ENCODE measurements at regions not wholly inside any gene's neighbourhood (a gene's known extent, or its start where the extent isn't known, plus 50 kb on each side); places are given as distances from the start of the nearest gene placed in this dataset.

DNA sequence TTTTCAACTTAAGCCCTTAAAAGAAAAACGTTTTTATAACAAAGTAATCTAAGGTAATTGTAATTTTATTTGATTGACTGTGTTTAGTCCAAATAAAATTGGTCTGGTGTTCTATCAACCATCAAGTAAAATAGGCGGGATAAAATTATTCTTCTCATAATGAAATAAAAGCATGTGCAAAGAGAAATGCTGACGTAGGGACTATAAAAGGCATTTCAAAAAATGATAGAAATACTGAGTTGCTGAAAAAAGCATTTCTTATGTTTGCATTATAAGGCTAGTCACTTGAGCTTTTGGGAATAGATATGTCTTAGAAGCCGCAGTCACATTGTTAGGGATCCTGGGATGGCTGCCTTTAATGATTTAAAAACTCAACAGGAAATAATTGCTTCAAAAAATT is 608.0 kb upstream of the JAG1 start:
- no peak for ATAC-seq
- DNase-seq: no peak
- Histone ChIP-seq H3K27me3 (no peaks in the 10 kb centered on the region), H3K4me3 (no peak overlapping the region), H3K36me3 (no peaks in the 10 kb centered on the region), H3K9me3 (no peaks in the 10 kb centered on the region), H3K27ac (no peak overlapping the region), H3K4me1 (no peaks in the 10 kb centered on the region)
- intact Hi-C loops (cut with DNase I): no loop called here
- TF ChIP-seq, protein P1, sequence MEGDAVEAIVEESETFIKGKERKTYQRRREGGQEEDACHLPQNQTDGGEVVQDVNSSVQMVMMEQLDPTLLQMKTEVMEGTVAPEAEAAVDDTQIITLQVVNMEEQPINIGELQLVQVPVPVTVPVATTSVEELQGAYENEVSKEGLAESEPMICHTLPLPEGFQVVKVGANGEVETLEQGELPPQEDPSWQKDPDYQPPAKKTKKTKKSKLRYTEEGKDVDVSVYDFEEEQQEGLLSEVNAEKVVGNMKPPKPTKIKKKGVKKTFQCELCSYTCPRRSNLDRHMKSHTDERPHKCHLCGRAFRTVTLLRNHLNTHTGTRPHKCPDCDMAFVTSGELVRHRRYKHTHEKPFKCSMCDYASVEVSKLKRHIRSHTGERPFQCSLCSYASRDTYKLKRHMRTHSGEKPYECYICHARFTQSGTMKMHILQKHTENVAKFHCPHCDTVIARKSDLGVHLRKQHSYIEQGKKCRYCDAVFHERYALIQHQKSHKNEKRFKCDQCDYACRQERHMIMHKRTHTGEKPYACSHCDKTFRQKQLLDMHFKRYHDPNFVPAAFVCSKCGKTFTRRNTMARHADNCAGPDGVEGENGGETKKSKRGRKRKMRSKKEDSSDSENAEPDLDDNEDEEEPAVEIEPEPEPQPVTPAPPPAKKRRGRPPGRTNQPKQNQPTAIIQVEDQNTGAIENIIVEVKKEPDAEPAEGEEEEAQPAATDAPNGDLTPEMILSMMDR (IDR thresholded peaks at IDR 0.05): no peak

GRCh38 chr20:11287126-11287525 is 613.3 kb upstream of the JAG1 start:
- TF ChIP-seq, protein P1 (IDR thresholded peaks at IDR 0.05): no peak
- Histone ChIP-seq H3K4me3 (no peak overlapping the region), H3K27ac (no peak overlapping the region), H3K36me3 (no peaks in the 10 kb centered on the region), H3K27me3 (no peaks in the 10 kb centered on the region), H3K9me3 (no peaks in the 10 kb centered on the region), H3K4me1 (no peaks in the 10 kb centered on the region)
- ATAC-seq (no peak), DNase-seq (no peak)
- intact Hi-C loops (cut with DNase I): no loop called here

GRCh38 chr20:11296221-11296620 is 621.5 kb upstream of the BTBD3 start:
- ATAC-seq: no peak
- no peak for DNase-seq
- intact Hi-C loops (cut with DNase I): no loop called here
- Histone ChIP-seq H3K27me3 (no peaks in the 10 kb centered on the region), H3K4me1 (no peaks in the 10 kb centered on the region), H3K36me3 (no peaks in the 10 kb centered on the region), H3K4me3 (no peak overlapping the region), H3K9me3 (no peaks in the 10 kb centered on the region), H3K27ac (no peak overlapping the region)
- TF ChIP-seq, protein P1 (IDR thresholded peaks at IDR 0.05): no peak

DNA sequence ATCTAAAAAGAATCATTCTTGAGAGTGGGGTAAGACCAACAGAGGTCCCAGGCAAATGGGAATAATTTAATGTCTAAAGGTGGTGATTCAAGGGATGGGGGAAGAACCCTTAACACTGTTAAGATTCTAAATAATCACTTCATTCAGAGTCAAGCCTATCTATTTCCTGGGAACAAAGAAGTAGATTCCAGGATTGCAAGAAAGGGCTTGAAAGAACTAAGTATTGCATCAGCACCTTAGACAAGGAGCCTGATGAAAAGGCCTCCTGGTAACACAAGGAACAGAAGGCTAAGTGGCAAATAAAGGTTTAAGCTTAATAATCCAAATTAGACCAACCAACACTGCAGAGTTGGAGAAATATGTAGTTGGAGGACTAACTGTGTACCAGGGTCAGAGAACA is 620.7 kb upstream of the BTBD3 start:
- Histone ChIP-seq H3K9me3 (no peaks in the 10 kb centered on the region), H3K4me1 (no peaks in the 10 kb centered on the region), H3K4me3 (no peak overlapping the region), H3K27ac (no peak overlapping the region), H3K36me3 (no peaks in the 10 kb centered on the region), H3K27me3 (no peaks in the 10 kb centered on the region)
- TF ChIP-seq, protein P1 (IDR thresholded peaks at IDR 0.05): no peak
- intact Hi-C loops (cut with DNase I): no loop called here
- ATAC-seq (no peak), DNase-seq (no peak)

- H3K27me3 ChIP-seq: no peaks in the 10 kb centered on the region
- no peaks in the 10 kb centered on the region for H3K9me3 ChIP-seq
- no peak overlapping the region for H3K4me3 ChIP-seq
- TF ChIP-seq, protein P1 (IDR thresholded peaks at IDR 0.05): no peak
- H3K27ac ChIP-seq: no peak overlapping the region
- H3K4me1 ChIP-seq: no peaks in the 10 kb centered on the region
- H3K36me3 ChIP-seq: no peaks in the 10 kb centered on the region
- ATAC-seq: no peak
- DNase-seq: no peak
- intact Hi-C loops (cut with DNase I): no loop called here
Observed at GRCh38 chr20:11301699-11302098, 616.0 kb upstream of the BTBD3 start.
